Neural cell (in vitro differentiated cells): ENCODE measurements at regions not wholly inside any gene's neighbourhood (a gene's known extent, or its start where the extent isn't known, plus 50 kb on each side); places are given as distances from the start of the nearest gene placed in this dataset.

ENCODE experiments used
- H2AFZ ChIP-seq: fragments of 200-600, 300-800 bp; sonication (generic), shearing (Covaris generic); 2 replicates; pipeline ENCODE4 v1.6.0; 2014; ENCODE audit warnings: low read depth, mild to moderate bottlenecking, antibody characterized with exemption, low read length, moderate library complexity
- H3F3A ChIP-seq: fragments of 200-600 bp; shearing (Covaris generic); 2 replicates; pipeline ENCODE4 v1.6.1; 2016; ENCODE audit warnings: mild to moderate bottlenecking, moderate library complexity, mixed read lengths, antibody characterized with exemption, low read length; ENCODE audit not compliant: insufficient read depth, poor library complexity, severe bottlenecking
- H3K27ac ChIP-seq: fragments of 200-600, 300-800 bp; sonication (generic), shearing (Covaris generic); 2 replicates; pipeline ENCODE4 v1.5.1; 2014; ENCODE audit warnings: mild to moderate bottlenecking, low read length, moderate library complexity
- H3K27me3 ChIP-seq: fragments of 300-800, 200-600 bp; sonication (generic), shearing (Covaris generic); 2 replicates; pipeline ENCODE4 v1.6.0; 2014; ENCODE audit warnings: mild to moderate bottlenecking, low read depth, low read length, moderate library complexity; ENCODE audit not compliant: insufficient read depth
- H3K36me3 ChIP-seq: fragments of 300-800, 200-600 bp; sonication (generic), shearing (Covaris generic); 2 replicates; pipeline ENCODE4 v1.5.1; 2014; ENCODE audit warnings: mild to moderate bottlenecking, antibody characterized with exemption, low read length, moderate library complexity; ENCODE audit not compliant: insufficient read depth
- H3K4me2 ChIP-seq: fragments of 300-800, 200-600 bp; sonication (generic), shearing (Covaris generic); 2 replicates; pipeline ENCODE4 v1.6.0; 2014; ENCODE audit warnings: mild to moderate bottlenecking, low read length
- H3K4me3 ChIP-seq: fragments of 300-800, 200-600 bp; sonication (generic), shearing (Covaris generic); 2 replicates; pipeline ENCODE4 v1.5.1; 2014; ENCODE audit warnings: mild to moderate bottlenecking, low read length, moderate library complexity
- H3K79me2 ChIP-seq: fragments of 200-600 bp; shearing (Covaris generic); replicated peaks from 2 replicates; pipeline ENCODE4 v1.6.0; 2014; ENCODE audit warnings: mild to moderate bottlenecking, low read length, moderate library complexity; ENCODE audit not compliant: insufficient read depth
- H3K9ac ChIP-seq: fragments of 300-800, 200-600 bp; sonication (generic), shearing (Covaris generic); 2 replicates; pipeline ENCODE4 v1.6.1; 2016; ENCODE audit warnings: mild to moderate bottlenecking, low read length, mixed read lengths
- H3K9me2 ChIP-seq: fragments of 200-600 bp; shearing (Covaris generic); 2 replicates; pipeline ENCODE4 v1.6.1; 2016; ENCODE audit warnings: mild to moderate bottlenecking, low read length, mixed read lengths; ENCODE audit not compliant: insufficient read depth
- H3K9me3 ChIP-seq: fragments of 200-600, 300-800 bp; sonication (generic), shearing (Covaris generic); 2 replicates; pipeline ENCODE4 v1.6.1; 2016; ENCODE audit warnings: mild to moderate bottlenecking, mixed run types, low read length, moderate library complexity, mixed read lengths
- H4K20me1 ChIP-seq: fragments of 200-600 bp; shearing (Covaris generic); 2 replicates; pipeline ENCODE4 v1.6.1; 2016; ENCODE audit warnings: mild to moderate bottlenecking, mixed run types; ENCODE audit not compliant: insufficient read depth
- EP300 ChIP-seq: fragments of 450-650 bp; conservative IDR thresholded peaks from 2 replicates; pipeline ENCODE4 v1.6.1; 2014; ENCODE audit warnings: antibody characterized with exemption, mild to moderate bottlenecking, moderate library complexity; ENCODE audit not compliant: poor library complexity, severe bottlenecking
- EZH2 ChIP-seq: fragments of 200-600, 300-800 bp; shearing (Covaris generic), sonication (generic); IDR thresholded peaks from 2 replicates; pipeline ENCODE4 v1.6.1; 2014; ENCODE audit warnings: antibody characterized with exemption, low read length, borderline replicate concordance, mild to moderate bottlenecking; ENCODE audit not compliant: insufficient read depth, poor library complexity, severe bottlenecking
- MXI1 ChIP-seq: fragments of 450-650 bp; conservative IDR thresholded peaks from 2 replicates; pipeline ENCODE4 v1.6.1; 2014; ENCODE audit warnings: antibody characterized with exemption, mild to moderate bottlenecking; ENCODE audit not compliant: poor library complexity, severe bottlenecking
- POLR2AphosphoS5 ChIP-seq: IDR thresholded peaks from 2 replicates; pipeline ENCODE4 v1.6.1; 2012
- RAD21 ChIP-seq: fragments of 450-650 bp; conservative IDR thresholded peaks from 2 replicates; pipeline ENCODE4 v1.6.1; 2014; ENCODE audit warnings: antibody characterized with exemption, mild to moderate bottlenecking, moderate library complexity
- SMC3 ChIP-seq: fragments of 450-650 bp; conservative IDR thresholded peaks from 2 replicates; pipeline ENCODE4 v1.6.1; 2014; ENCODE audit warnings: antibody characterized with exemption, mild to moderate bottlenecking, moderate library complexity; ENCODE audit not compliant: poor library complexity
- TAF1 ChIP-seq: IDR thresholded peaks from 2 replicates; pipeline ENCODE4 v1.6.1; 2012; ENCODE audit warnings: low read depth
- TF ChIP-seq, protein P1 (sequence below): fragments of 450-650 bp; IDR thresholded peaks from 2 replicates; pipeline ENCODE4 v1.5.1; 2014; ENCODE audit warnings: antibody characterized with exemption, mild to moderate bottlenecking, moderate library complexity; ENCODE audit not compliant: poor library complexity, severe bottlenecking
- TF ChIP-seq, protein P2 (sequence below): IDR thresholded peaks from 2 replicates; pipeline ENCODE4 v1.6.1; 2012; ENCODE audit warnings: borderline replicate concordance

DNA sequence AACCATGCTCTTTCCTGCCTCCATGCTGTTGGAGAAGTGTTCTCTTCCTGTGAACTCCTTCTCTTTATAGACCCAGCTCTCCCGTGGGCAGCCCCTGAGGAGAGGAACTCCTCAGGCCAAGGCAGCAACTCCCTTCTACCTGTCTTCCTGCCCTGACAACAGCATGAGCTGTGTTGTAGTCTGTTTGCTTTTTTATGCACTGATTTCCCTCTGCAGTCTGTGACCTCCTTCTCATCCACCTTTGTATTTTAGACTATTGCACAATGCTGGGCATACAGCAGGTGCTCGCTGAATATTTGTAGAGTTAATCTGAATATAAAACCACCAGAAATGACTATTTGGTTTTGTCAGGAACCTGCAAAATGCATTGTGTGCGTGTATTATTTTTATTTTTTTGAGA is 152.2 kb upstream of the CHD6 start:
- no peak for TF ChIP-seq MXI1
- TF ChIP-seq EP300: no peak
- TF ChIP-seq EZH2: no peak
- TF ChIP-seq RAD21: no peak
- TF ChIP-seq POLR2AphosphoS5: no peak
- TF ChIP-seq, protein P1, sequence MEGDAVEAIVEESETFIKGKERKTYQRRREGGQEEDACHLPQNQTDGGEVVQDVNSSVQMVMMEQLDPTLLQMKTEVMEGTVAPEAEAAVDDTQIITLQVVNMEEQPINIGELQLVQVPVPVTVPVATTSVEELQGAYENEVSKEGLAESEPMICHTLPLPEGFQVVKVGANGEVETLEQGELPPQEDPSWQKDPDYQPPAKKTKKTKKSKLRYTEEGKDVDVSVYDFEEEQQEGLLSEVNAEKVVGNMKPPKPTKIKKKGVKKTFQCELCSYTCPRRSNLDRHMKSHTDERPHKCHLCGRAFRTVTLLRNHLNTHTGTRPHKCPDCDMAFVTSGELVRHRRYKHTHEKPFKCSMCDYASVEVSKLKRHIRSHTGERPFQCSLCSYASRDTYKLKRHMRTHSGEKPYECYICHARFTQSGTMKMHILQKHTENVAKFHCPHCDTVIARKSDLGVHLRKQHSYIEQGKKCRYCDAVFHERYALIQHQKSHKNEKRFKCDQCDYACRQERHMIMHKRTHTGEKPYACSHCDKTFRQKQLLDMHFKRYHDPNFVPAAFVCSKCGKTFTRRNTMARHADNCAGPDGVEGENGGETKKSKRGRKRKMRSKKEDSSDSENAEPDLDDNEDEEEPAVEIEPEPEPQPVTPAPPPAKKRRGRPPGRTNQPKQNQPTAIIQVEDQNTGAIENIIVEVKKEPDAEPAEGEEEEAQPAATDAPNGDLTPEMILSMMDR: no peak
- TF ChIP-seq TAF1: no peak
- TF ChIP-seq, protein P2, sequence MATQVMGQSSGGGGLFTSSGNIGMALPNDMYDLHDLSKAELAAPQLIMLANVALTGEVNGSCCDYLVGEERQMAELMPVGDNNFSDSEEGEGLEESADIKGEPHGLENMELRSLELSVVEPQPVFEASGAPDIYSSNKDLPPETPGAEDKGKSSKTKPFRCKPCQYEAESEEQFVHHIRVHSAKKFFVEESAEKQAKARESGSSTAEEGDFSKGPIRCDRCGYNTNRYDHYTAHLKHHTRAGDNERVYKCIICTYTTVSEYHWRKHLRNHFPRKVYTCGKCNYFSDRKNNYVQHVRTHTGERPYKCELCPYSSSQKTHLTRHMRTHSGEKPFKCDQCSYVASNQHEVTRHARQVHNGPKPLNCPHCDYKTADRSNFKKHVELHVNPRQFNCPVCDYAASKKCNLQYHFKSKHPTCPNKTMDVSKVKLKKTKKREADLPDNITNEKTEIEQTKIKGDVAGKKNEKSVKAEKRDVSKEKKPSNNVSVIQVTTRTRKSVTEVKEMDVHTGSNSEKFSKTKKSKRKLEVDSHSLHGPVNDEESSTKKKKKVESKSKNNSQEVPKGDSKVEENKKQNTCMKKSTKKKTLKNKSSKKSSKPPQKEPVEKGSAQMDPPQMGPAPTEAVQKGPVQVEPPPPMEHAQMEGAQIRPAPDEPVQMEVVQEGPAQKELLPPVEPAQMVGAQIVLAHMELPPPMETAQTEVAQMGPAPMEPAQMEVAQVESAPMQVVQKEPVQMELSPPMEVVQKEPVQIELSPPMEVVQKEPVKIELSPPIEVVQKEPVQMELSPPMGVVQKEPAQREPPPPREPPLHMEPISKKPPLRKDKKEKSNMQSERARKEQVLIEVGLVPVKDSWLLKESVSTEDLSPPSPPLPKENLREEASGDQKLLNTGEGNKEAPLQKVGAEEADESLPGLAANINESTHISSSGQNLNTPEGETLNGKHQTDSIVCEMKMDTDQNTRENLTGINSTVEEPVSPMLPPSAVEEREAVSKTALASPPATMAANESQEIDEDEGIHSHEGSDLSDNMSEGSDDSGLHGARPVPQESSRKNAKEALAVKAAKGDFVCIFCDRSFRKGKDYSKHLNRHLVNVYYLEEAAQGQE: no peak
- TF ChIP-seq SMC3: no peak
- Histone ChIP-seq H3K4me2 (no peak overlapping the region), H3K9me3 (no peaks in the 10 kb centered on the region), H3K4me3 (no peak overlapping the region), H2AFZ (no peak overlapping the region), H3K79me2 (no peaks in the 10 kb centered on the region), H3F3A (peaks cover 5% of the 10 kb centered on the region), H3K9ac (no peak overlapping the region), H3K9me2 (no peaks in the 10 kb centered on the region), H3K36me3 (no peaks in the 10 kb centered on the region), H3K27ac (no peak overlapping the region), H4K20me1 (no peaks in the 10 kb centered on the region), H3K27me3 (peaks cover 3% of the 10 kb centered on the region)

DNA sequence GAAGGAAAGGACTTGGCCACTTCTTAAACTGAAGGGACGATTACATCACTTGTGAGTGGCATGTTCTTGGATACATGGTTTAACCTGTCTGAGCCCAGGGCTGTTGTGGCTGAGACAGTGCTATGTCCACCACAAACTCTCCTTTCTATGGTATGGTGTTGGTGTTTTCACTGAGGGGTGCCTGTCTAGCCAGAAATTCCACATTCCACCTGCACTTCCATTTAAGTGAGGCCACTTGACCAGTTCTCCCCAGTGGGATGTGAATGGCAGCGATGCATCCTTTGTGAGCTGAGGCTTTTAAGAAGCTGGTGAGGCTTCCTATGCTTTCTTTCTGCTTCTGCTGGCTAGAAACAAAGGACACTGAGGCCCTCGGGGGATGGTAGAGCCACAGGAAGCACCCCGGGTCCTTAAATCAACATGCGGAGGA is 151.4 kb upstream of the CHD6 start:
- Histone ChIP-seq H3K9me2 (no peaks in the 10 kb centered on the region), H3K36me3 (no peaks in the 10 kb centered on the region), H3K79me2 (no peaks in the 10 kb centered on the region), H3K27me3 (peaks cover 3% of the 10 kb centered on the region), H3K9ac (no peak overlapping the region), H2AFZ (no peak overlapping the region), H3K4me2 (no peak overlapping the region), H3K4me3 (no peak overlapping the region), H3F3A (peaks cover 5% of the 10 kb centered on the region), H3K27ac (no peak overlapping the region), H4K20me1 (no peaks in the 10 kb centered on the region), H3K9me3 (no peaks in the 10 kb centered on the region)
- no peak for TF ChIP-seq POLR2AphosphoS5
- no peak for TF ChIP-seq MXI1
- TF ChIP-seq, protein P1: no peak
- TF ChIP-seq, protein P2: no peak
- TF ChIP-seq EP300: no peak
- no peak for TF ChIP-seq RAD21
- TF ChIP-seq SMC3: no peak
- no peak for TF ChIP-seq EZH2
- TF ChIP-seq TAF1: no peak
